ENCODE measurements at regions not wholly inside any gene's neighbourhood (a gene's known extent, or its start where the extent isn't known, plus 50 kb on each side); places are given as distances from the start of the nearest gene placed in this dataset.

DNA sequence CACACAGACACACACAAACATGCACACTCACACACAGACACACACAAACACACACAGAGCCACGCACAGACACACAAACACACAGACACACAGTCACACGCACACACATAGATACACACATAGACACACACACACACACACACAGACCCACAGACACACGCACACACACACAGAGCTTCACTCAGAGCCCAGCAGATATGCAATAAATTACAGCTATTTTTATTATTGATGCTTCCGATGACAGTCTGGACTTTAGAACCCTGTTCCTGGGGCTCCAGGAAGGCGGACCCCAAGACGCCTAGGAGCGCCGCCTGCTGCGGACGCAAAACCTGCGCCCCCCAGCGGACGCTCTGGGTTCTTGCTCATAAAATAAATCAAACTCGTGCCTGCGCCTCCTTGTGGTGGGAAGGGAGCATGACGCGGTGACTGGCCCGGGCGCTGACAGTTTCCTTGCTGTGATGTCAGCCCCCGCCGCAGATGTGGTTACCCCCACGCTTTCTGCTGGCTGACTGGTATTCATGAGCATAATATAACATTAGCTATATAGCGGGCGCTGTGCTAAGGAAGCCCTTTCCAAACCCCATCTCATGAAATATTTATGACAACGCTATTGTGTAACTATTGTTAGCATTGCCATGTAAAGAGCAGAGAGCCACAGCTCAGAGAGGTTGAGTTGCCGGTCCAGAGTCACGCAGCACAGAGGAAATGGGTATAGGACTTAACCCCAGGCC lies 64.4 kb upstream of the TM9SF2 start:
- peaks cover 27% of the 10 kb centered on the region for H3K4me1 ChIP-seq (ENCODE audit: insufficient read depth, low read length)

GRCh38 chr13:99439048-99439447 lies 62.2 kb upstream of the TM9SF2 start:
- no peaks in the 10 kb centered on the region for H3K9me3 ChIP-seq (ENCODE audit: control insufficient read depth, insufficient read depth, low read length)
- H3K4me1 ChIP-seq (ENCODE audit: insufficient read depth, low read length): peaks cover 20% of the 10 kb centered on the region
- H3K36me3 ChIP-seq (ENCODE audit: insufficient read depth, low read length): no peaks in the 10 kb centered on the region
- no peak overlapping the region for H3K9ac ChIP-seq (ENCODE audit: low read depth, low read length)

More for the DNA sequence above, 64.4 kb upstream of the TM9SF2 start:
- H3K9ac ChIP-seq (ENCODE audit: low read depth, low read length): peak overlapping the region; percentile 7; the same call in 1 of the 2 replicates
- H3K9me3 ChIP-seq (ENCODE audit: control insufficient read depth, insufficient read depth, low read length): no peaks in the 10 kb centered on the region
- H3K36me3 ChIP-seq (ENCODE audit: insufficient read depth, low read length): no peaks in the 10 kb centered on the region

- H3K36me3 ChIP-seq (ENCODE audit: insufficient read depth, low read length): no peaks in the 10 kb centered on the region
- H3K9me3 ChIP-seq (ENCODE audit: control insufficient read depth, insufficient read depth, low read length): no peaks in the 10 kb centered on the region
- H3K9ac ChIP-seq (ENCODE audit: low read depth, low read length): no peak overlapping the region
- H3K4me1 ChIP-seq (ENCODE audit: insufficient read depth, low read length): peaks cover 20% of the 10 kb centered on the region
These were observed 61.2 kb upstream of the TM9SF2 start for GRCh38 chr13:99439850-99440604.

GRCh38 chr13:99442273-99442895 lies 58.9 kb upstream of the TM9SF2 start:
- Histone ChIP-seq H3K9me3 (ENCODE audit: control insufficient read depth, insufficient read depth, low read length) (no peaks in the 10 kb centered on the region), H3K36me3 (ENCODE audit: insufficient read depth, low read length) (no peaks in the 10 kb centered on the region), H3K4me1 (ENCODE audit: insufficient read depth, low read length) (peaks cover 17% of the 10 kb centered on the region), H3K9ac (ENCODE audit: low read depth, low read length) (no peak overlapping the region)

- Histone ChIP-seq H3K9ac (ENCODE audit: low read depth, low read length) (no peak overlapping the region), H3K36me3 (ENCODE audit: insufficient read depth, low read length) (no peaks in the 10 kb centered on the region), H3K9me3 (ENCODE audit: control insufficient read depth, insufficient read depth, low read length) (no peaks in the 10 kb centered on the region; the same call in 1 of the 2 replicates), H3K4me1 (ENCODE audit: insufficient read depth, low read length) (0 out of 2 replicates have a peak, but pooled peaks cover 3% of the 10 kb centered on the region)
These were observed 55.0 kb upstream of the TM9SF2 start for GRCh38 chr13:99446242-99446641.

GRCh38 chr13:99448546-99448945 lies 52.7 kb upstream of the TM9SF2 start:
- Histone ChIP-seq H3K4me1 (ENCODE audit: insufficient read depth, low read length) (0 out of 2 replicates have a peak, but pooled peaks cover 3% of the 10 kb centered on the region), H3K9ac (ENCODE audit: low read depth, low read length) (no peak overlapping the region), H3K9me3 (ENCODE audit: control insufficient read depth, insufficient read depth, low read length) (no peaks in the 10 kb centered on the region; the same call in 1 of the 2 replicates), H3K36me3 (ENCODE audit: insufficient read depth, low read length) (no peaks in the 10 kb centered on the region)

DNA sequence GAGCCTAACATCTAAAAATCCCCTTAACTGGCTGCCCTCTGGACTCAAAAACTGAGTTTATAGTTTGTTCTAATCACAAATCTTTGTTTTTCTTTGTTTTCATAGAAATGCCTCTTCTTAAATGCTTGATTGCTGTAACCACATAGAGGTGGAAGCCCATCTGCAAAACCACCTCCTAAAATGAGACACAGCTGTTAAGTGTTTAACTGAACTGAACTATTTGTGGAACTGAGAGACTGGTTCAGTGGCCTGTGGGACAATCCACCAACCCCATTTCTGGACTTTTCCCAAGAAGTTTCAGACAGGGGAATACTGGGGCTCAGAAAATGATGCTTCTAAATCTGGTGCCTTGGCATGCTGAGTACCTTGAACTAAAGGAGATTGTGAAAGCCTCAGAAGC lies 50.9 kb upstream of the TM9SF2 start:
- Histone ChIP-seq H3K36me3 (ENCODE audit: insufficient read depth, low read length) (no peaks in the 10 kb centered on the region), H3K9ac (ENCODE audit: low read depth, low read length) (no peak overlapping the region), H3K4me1 (ENCODE audit: insufficient read depth, low read length) (no peaks in the 10 kb centered on the region), H3K9me3 (ENCODE audit: control insufficient read depth, insufficient read depth, low read length) (no peaks in the 10 kb centered on the region; the same call in 1 of the 2 replicates)
